Ovary (tissue), 3 donors: ENCODE measurements at regions not wholly inside any gene's neighbourhood (a gene's known extent, or its start where the extent isn't known, plus 50 kb on each side); places are given as distances from the start of the nearest gene placed in this dataset.

Source experiments
- POLR2A ChIP-seq: fragments of 450-650 bp; IDR thresholded peaks from one replicate; pipeline ENCODE4 v1.6.1; 2017; ENCODE audit warnings: antibody characterized with exemption, mild to moderate bottlenecking, moderate library complexity
- TF ChIP-seq, protein P1 (sequence below), 3 donors: fragments of 450-650 bp in 2 of 3; fragments of 200-600 bp in 1 of 3; IDR thresholded peaks; one replicate each; pipeline versions ENCODE4 v1.5.1 to v1.8.0; 2016 to 2022; ENCODE audit warnings: antibody characterized with exemption in 3 of 3, mild to moderate bottlenecking in 1 of 3
- donor health status: DM: no; HTN: no; CAD: no.

- TF ChIP-seq, protein P1, sequence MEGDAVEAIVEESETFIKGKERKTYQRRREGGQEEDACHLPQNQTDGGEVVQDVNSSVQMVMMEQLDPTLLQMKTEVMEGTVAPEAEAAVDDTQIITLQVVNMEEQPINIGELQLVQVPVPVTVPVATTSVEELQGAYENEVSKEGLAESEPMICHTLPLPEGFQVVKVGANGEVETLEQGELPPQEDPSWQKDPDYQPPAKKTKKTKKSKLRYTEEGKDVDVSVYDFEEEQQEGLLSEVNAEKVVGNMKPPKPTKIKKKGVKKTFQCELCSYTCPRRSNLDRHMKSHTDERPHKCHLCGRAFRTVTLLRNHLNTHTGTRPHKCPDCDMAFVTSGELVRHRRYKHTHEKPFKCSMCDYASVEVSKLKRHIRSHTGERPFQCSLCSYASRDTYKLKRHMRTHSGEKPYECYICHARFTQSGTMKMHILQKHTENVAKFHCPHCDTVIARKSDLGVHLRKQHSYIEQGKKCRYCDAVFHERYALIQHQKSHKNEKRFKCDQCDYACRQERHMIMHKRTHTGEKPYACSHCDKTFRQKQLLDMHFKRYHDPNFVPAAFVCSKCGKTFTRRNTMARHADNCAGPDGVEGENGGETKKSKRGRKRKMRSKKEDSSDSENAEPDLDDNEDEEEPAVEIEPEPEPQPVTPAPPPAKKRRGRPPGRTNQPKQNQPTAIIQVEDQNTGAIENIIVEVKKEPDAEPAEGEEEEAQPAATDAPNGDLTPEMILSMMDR (IDR thresholded peaks at IDR 0.05): no peak
- TF ChIP-seq POLR2A: no peak
These were observed 174.3 kb downstream of the C1D start for GRCh38 chr2:67888351-67889005.
